ENCODE measurements at regions not wholly inside any gene's neighbourhood (a gene's known extent, or its start where the extent isn't known, plus 50 kb on each side); places are given as distances from the start of the nearest gene placed in this dataset.
A peak's percentile ranks its signal among the peaks of the same experiment; 100 is the strongest.

GRCh38 chr10:43817368-43817767, 168.7 kb upstream of the ZNF32 start:
- H3K36me3 ChIP-seq (ENCODE audit: control insufficient read depth in 4 of 4, insufficient read depth in 3 of 4, low read depth in 1 of 4, low read length in 3 of 4), result no peaks in the 10 kb centered on the region
- no peak overlapping the region for H3K4me3 ChIP-seq (ENCODE audit: low read depth in 1 of 3, low read length in 3 of 3)
- H3K4me1 ChIP-seq (ENCODE audit: control insufficient read depth in 4 of 4, insufficient read depth in 4 of 4, low read length in 3 of 4), result no peaks in the 10 kb centered on the region
- H3K27me3 ChIP-seq (ENCODE audit: control insufficient read depth in 4 of 4, insufficient read depth in 4 of 4, low read length in 3 of 4), result no peaks in the 10 kb centered on the region
- no peak for DNase-seq (ENCODE audit: low spot score)
- 77% methylated on average over 4 of the region's 4 CpGs for WGBS
- no peak overlapping the region for H3K27ac ChIP-seq (ENCODE audit: low read depth in 1 of 2, low read length in 2 of 2)
- no peak for TF ChIP-seq NR2F2 (IDR thresholded peaks at IDR 0.05)
- TF ChIP-seq CTCF (IDR thresholded peaks at IDR 0.05; ENCODE audit: low read depth, low read length, missing input control), result no peak
- no peak overlapping the region for H3K9ac ChIP-seq (ENCODE audit: low read depth in 1 of 2, low read length in 2 of 2)
- no peaks in the 10 kb centered on the region for H3K9me3 ChIP-seq (ENCODE audit: control insufficient read depth in 4 of 4, low read length in 3 of 4)

DNA sequence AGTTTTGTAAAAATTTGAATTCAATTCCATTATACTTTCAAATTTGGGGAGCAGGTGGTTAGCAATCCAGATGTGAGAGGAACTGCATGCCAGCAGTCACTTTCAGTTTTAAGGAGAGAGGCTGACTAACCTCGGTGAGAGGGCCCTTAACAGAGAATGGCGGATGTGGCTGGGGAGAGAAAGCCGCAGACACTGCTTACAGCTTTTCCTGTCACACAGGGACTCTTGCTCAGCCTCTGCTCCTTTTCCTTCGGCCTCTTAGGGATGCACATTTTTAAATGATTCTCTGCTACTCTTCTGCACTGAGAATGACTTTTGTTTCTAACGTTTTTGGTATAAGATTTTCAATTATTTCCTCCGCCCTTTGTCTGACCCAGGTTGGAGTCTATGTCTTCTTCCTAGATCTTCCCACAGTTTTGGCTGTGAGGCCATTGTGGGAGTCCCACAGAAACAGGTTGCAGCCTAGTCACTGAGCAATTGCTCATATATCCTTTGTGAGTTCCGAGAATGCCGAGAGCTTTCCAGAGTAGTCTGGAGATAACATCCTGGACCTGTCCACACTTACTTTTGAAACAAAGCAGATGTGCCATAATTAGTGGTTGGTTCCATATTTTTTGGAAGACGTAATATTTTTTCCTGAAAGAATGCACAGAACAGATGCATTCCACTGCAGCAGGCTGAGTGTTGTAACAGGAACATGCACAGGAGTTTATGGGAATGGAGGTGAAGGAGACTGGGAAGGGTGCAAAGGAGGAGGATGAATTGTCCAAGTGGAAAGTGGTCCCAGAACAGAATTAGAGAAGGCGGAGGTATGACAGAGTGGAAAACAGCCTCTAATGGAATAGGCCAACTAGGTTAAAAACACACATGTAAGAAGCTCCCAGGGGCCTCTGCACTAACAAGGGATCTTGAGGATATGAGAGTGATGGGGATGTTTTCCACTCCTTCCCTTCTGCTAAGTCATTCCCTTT, 168.0 kb upstream of the ZNF32 start:
- TF ChIP-seq RXRA (IDR thresholded peaks at IDR 0.05) (peak in 1 of 2 donors; percentile 15), NR2F2 (IDR thresholded peaks at IDR 0.05) (peak; percentile 33), GABPA (IDR thresholded peaks at IDR 0.05 in 1 of 2, conservative IDR thresholded peaks at IDR 0.05 in 1 of 2) (no peak), RAD21 (IDR thresholded peaks at IDR 0.05) (peak in 1 of 2 donors; percentile 14)
- H3K36me3 ChIP-seq (ENCODE audit: control insufficient read depth in 4 of 4, insufficient read depth in 3 of 4, low read depth in 1 of 4, low read length in 3 of 4), result no peaks in the 10 kb centered on the region
- peak overlapping the region; percentile 14 to 28 for H3K27ac ChIP-seq (ENCODE audit: low read depth in 1 of 2, low read length in 2 of 2)
- no peak for DNase-seq (ENCODE audit: low spot score)
- H3K9me3 ChIP-seq (ENCODE audit: control insufficient read depth in 4 of 4, low read length in 3 of 4), result no peaks in the 10 kb centered on the region
- no peaks in the 10 kb centered on the region for H3K4me1 ChIP-seq (ENCODE audit: control insufficient read depth in 4 of 4, insufficient read depth in 4 of 4, low read length in 3 of 4)
- no peak overlapping the region for H3K9ac ChIP-seq (ENCODE audit: low read depth in 1 of 2, low read length in 2 of 2)
- no peak overlapping the region for H3K4me3 ChIP-seq (ENCODE audit: low read depth in 1 of 3, low read length in 3 of 3)
- H3K27me3 ChIP-seq (ENCODE audit: control insufficient read depth in 4 of 4, insufficient read depth in 4 of 4, low read length in 3 of 4), result no peaks in the 10 kb centered on the region
- WGBS, result 59% methylated on average over 10 of the region's 10 CpGs

DNA sequence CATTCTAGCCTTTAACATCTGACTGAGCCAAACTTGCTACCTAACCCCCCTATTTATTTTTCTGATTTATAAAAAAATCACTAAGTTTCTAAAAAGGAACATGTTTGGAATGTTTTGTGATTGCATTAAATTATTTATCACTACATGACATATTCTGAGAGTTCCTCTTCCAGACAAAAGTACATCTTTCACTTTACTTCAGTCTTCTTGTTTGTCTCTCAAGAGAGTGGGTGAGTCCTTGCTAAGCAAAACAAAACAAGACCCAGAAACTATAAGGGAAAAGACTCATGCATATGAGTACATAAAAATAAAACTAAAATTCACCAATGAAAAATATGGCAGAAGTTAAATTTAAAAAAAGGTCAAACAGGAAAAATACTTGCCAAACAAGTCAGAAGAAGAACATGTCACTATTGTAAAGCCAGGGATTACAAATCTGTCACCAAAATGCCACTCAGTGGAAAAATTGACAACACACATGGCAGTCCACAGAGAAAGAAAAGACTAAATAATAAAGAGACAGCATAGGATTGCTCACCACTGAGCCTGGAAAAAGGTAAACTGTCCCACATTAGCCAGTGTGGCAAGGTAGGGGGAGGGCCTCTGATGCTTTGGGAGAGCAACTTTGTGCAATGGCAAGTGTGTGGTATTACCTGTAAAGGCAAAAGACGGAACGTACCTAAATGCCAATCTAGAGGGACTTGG, 166.7 kb upstream of the ZNF32 start:
- Histone ChIP-seq H3K9ac (ENCODE audit: low read depth in 1 of 2, low read length in 2 of 2) (no peak overlapping the region), H3K27ac (ENCODE audit: low read depth in 1 of 2, low read length in 2 of 2) (peak overlapping the region in 1 of 2 donors; percentile 25), H3K4me3 (ENCODE audit: low read depth in 1 of 3, low read length in 3 of 3) (no peak overlapping the region), H3K36me3 (ENCODE audit: control insufficient read depth in 4 of 4, insufficient read depth in 3 of 4, low read depth in 1 of 4, low read length in 3 of 4) (no peaks in the 10 kb centered on the region), H3K4me1 (ENCODE audit: control insufficient read depth in 4 of 4, insufficient read depth in 4 of 4, low read length in 3 of 4) (no peaks in the 10 kb centered on the region), H3K9me3 (ENCODE audit: control insufficient read depth in 4 of 4, low read length in 3 of 4) (no peaks in the 10 kb centered on the region), H3K27me3 (ENCODE audit: control insufficient read depth in 4 of 4, insufficient read depth in 4 of 4, low read length in 3 of 4) (no peaks in the 10 kb centered on the region)
- TF ChIP-seq FOXA1 (IDR thresholded peaks at IDR 0.05) (no peak), EGR1 (IDR thresholded peaks at IDR 0.05; ENCODE audit: low read depth in 2 of 2) (no peak), YY1 (IDR thresholded peaks at IDR 0.05) (no peak), RXRA (IDR thresholded peaks at IDR 0.05) (no peak), TAF1 (conservative IDR thresholded peaks at IDR 0.05) (no peak), CTCF (IDR thresholded peaks at IDR 0.05; ENCODE audit: low read depth, low read length, missing input control) (no peak), GABPA (IDR thresholded peaks at IDR 0.05 in 1 of 2, conservative IDR thresholded peaks at IDR 0.05 in 1 of 2) (no peak), JUND (IDR thresholded peaks at IDR 0.05) (no peak), ATF3 (IDR thresholded peaks at IDR 0.05) (no peak), NR2F2 (IDR thresholded peaks at IDR 0.05) (no peak)
- TF ChIP-seq, protein P1, sequence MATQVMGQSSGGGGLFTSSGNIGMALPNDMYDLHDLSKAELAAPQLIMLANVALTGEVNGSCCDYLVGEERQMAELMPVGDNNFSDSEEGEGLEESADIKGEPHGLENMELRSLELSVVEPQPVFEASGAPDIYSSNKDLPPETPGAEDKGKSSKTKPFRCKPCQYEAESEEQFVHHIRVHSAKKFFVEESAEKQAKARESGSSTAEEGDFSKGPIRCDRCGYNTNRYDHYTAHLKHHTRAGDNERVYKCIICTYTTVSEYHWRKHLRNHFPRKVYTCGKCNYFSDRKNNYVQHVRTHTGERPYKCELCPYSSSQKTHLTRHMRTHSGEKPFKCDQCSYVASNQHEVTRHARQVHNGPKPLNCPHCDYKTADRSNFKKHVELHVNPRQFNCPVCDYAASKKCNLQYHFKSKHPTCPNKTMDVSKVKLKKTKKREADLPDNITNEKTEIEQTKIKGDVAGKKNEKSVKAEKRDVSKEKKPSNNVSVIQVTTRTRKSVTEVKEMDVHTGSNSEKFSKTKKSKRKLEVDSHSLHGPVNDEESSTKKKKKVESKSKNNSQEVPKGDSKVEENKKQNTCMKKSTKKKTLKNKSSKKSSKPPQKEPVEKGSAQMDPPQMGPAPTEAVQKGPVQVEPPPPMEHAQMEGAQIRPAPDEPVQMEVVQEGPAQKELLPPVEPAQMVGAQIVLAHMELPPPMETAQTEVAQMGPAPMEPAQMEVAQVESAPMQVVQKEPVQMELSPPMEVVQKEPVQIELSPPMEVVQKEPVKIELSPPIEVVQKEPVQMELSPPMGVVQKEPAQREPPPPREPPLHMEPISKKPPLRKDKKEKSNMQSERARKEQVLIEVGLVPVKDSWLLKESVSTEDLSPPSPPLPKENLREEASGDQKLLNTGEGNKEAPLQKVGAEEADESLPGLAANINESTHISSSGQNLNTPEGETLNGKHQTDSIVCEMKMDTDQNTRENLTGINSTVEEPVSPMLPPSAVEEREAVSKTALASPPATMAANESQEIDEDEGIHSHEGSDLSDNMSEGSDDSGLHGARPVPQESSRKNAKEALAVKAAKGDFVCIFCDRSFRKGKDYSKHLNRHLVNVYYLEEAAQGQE (IDR thresholded peaks at IDR 0.05), result no peak
- TF ChIP-seq, protein P2, sequence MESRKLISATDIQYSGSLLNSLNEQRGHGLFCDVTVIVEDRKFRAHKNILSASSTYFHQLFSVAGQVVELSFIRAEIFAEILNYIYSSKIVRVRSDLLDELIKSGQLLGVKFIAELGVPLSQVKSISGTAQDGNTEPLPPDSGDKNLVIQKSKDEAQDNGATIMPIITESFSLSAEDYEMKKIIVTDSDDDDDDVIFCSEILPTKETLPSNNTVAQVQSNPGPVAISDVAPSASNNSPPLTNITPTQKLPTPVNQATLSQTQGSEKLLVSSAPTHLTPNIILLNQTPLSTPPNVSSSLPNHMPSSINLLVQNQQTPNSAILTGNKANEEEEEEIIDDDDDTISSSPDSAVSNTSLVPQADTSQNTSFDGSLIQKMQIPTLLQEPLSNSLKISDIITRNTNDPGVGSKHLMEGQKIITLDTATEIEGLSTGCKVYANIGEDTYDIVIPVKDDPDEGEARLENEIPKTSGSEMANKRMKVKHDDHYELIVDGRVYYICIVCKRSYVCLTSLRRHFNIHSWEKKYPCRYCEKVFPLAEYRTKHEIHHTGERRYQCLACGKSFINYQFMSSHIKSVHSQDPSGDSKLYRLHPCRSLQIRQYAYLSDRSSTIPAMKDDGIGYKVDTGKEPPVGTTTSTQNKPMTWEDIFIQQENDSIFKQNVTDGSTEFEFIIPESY (IDR thresholded peaks at IDR 0.05), result no peak
- TF ChIP-seq, protein P3, sequence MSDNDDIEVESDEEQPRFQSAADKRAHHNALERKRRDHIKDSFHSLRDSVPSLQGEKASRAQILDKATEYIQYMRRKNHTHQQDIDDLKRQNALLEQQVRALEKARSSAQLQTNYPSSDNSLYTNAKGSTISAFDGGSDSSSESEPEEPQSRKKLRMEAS (IDR thresholded peaks at IDR 0.05), result no peak
- WGBS, result 95% methylated on average over 2 of the region's 2 CpGs
- no peak for DNase-seq (ENCODE audit: low spot score)

Measured in liver (tissue), 8 donors.